Adrenal gland (tissue), 9 donors: ENCODE measurements at regions not wholly inside any gene's neighbourhood (a gene's known extent, or its start where the extent isn't known, plus 50 kb on each side); places are given as distances from the start of the nearest gene placed in this dataset.

ENCODE experiments used
- DNase-seq, 7 donors: peaks; one replicate each; pipeline ENCODE4 v3.0.0-alpha.2; 2019 to 2020
- H3K27ac ChIP-seq, 5 donors: fragments of 200-600 bp; sonication (generic) in 4 of 5; 1 replicate in 3 of 5; 2 replicates in 2 of 5; pipeline versions ENCODE4 v1.5.1 to v1.8.0; 2016 to 2020; ENCODE audit warnings: mild to moderate bottlenecking in 1 of 5
- H3K27me3 ChIP-seq: fragments of 200-600 bp; 2 replicates; pipeline ENCODE4 v1.8.0; 2021
- H3K36me3 ChIP-seq, 2 donors: fragments of 200-600 bp; replicated peaks in 1 of 2; 1 replicate in 1 of 2; 2 replicates in 1 of 2; pipeline versions ENCODE4 v1.5.1 to v1.8.0; 2018 to 2022
- H3K4me1 ChIP-seq, 2 donors: fragments of 200-600 bp; replicated peaks in 1 of 2; 1 replicate in 1 of 2; 2 replicates in 1 of 2; pipeline versions ENCODE4 v1.5.1 to v1.8.0; 2018 to 2021
- H3K4me3 ChIP-seq, 4 donors: fragments of 200-600 bp; sonication (generic) in 3 of 4; one replicate each; pipeline ENCODE4 v1.5.1; 2016 to 2018
- H3K9me3 ChIP-seq, 3 donors: fragments of 200-600 bp; sonication (generic) in 1 of 3; replicated peaks in 1 of 3; 1 replicate in 2 of 3; 2 replicates in 1 of 3; pipeline versions ENCODE4 v1.5.1 to v1.8.0; 2016 to 2021
- POLR2A ChIP-seq, 2 donors: fragments of 450-650 bp; IDR thresholded peaks; one replicate each; pipeline ENCODE4 v1.6.1; 2017; ENCODE audit warnings: antibody characterized with exemption in 2 of 2, mild to moderate bottlenecking in 2 of 2, moderate library complexity in 1 of 2
- WGBS, 4 donors: extraction: QIAGEN DNeasy Blood & Tissue Kit in 2 of 4; methylation state at CpG; one replicate each; pipeline versions ENCODE4 v1.1.5 to v1.1.7; 2013 to 2017; 5-methylcytosine and 5-hydroxymethylcytosine counted together
- intact Hi-C, 2 donors: fragments of 100-400 bp; cut with DNase I; formaldehyde crosslinking; loops; one replicate each; pipeline versions ENCODE4 v1.14.1 to v1.15.0; 2022 to 2023
- TF ChIP-seq, protein P1 (sequence below), 6 experiments: fragments of 450-650 bp in 4 of 6; fragments of 200-600 bp in 2 of 6; sonication (generic) in 1 of 6; IDR thresholded peaks; 1 replicate in 5 of 6; 2 replicates in 1 of 6; pipeline versions ENCODE4 v1.5.1 to v1.8.0; 2016 to 2021; ENCODE audit warnings: antibody characterized with exemption in 6 of 6, mild to moderate bottlenecking in 2 of 6, moderate library complexity in 1 of 6
- donor health status: healthy with polysubstance abuse.
- donor health status: Bipolar disorder and iron deficiency.
- donor health status: DM: yes; HTN: yes; CAD: no.
- donor health status: DM: no; HTN: no; CAD: no.
- donor health status: DM: no; HTN: no; CAD: no.

DNA sequence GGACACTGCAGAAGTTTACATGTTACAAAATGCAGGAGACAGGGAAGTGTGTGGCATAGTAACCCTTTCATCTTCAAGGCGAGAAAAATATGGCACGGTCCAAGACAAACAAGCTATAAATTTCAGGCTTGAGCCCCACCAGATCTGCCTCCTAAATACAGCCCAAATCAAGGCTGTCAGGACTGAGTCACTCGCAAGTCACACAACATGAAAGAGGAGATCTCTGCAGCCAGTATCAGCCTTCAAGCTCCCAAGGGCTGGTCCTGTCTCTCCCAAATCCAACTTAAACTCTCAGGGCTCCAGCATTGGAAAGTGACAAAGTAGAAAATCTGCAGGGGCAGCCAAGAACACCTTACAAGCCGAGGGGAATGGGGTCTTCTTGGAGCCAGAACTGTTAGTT, 106.3 kb upstream of the GATA6 start:
- intact Hi-C loops = no loop called here

GRCh38 chr18:22063672-22064071, 105.7 kb upstream of the GATA6 start:
- 89 to 95% (median 91%) methylated on average over 3 of the region's 3 CpGs for WGBS, 4 donors
- no peak for TF ChIP-seq POLR2A (IDR thresholded peaks at IDR 0.05)
- TF ChIP-seq, protein P1, sequence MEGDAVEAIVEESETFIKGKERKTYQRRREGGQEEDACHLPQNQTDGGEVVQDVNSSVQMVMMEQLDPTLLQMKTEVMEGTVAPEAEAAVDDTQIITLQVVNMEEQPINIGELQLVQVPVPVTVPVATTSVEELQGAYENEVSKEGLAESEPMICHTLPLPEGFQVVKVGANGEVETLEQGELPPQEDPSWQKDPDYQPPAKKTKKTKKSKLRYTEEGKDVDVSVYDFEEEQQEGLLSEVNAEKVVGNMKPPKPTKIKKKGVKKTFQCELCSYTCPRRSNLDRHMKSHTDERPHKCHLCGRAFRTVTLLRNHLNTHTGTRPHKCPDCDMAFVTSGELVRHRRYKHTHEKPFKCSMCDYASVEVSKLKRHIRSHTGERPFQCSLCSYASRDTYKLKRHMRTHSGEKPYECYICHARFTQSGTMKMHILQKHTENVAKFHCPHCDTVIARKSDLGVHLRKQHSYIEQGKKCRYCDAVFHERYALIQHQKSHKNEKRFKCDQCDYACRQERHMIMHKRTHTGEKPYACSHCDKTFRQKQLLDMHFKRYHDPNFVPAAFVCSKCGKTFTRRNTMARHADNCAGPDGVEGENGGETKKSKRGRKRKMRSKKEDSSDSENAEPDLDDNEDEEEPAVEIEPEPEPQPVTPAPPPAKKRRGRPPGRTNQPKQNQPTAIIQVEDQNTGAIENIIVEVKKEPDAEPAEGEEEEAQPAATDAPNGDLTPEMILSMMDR (IDR thresholded peaks at IDR 0.05) = no peak

More for the DNA sequence above, 106.3 kb upstream of the GATA6 start:
- H3K27ac ChIP-seq = peak overlapping the region in 1 of 5 donors; percentile 54
- H3K36me3 ChIP-seq = no peaks in the 10 kb centered on the region
- H3K4me3 ChIP-seq = no peak overlapping the region
- no peaks in the 10 kb centered on the region for H3K9me3 ChIP-seq
- TF ChIP-seq, protein P1 (IDR thresholded peaks at IDR 0.05) = no peak
- no peak for TF ChIP-seq POLR2A (IDR thresholded peaks at IDR 0.05)
- 36 to 47% (median 43%) methylated on average over 4 of the region's 4 CpGs for WGBS, 4 donors
- no peaks in the 10 kb centered on the region for H3K27me3 ChIP-seq
- H3K4me1 ChIP-seq = peaks cover 3 to 12% of the 10 kb centered on the region in 2 donors
- DNase-seq = peak in 6 of 7 donors; percentile 31 to 61 (median 40)

GRCh38 chr18:22064581-22064980, 104.8 kb upstream of the GATA6 start:
- 78 to 94% (median 87%) methylated on average over 6 to 7 of the region's 7 CpGs for WGBS, 4 donors
- Histone ChIP-seq H3K36me3 (no peaks in the 10 kb centered on the region), H3K27me3 (no peaks in the 10 kb centered on the region), H3K4me1 (peaks cover 3 to 8% of the 10 kb centered on the region in 2 donors), H3K9me3 (no peaks in the 10 kb centered on the region), H3K27ac (no peak overlapping the region), H3K4me3 (no peak overlapping the region)
- no peak for DNase-seq
- intact Hi-C loops = no loop called here
- TF ChIP-seq POLR2A (IDR thresholded peaks at IDR 0.05) = no peak
- TF ChIP-seq, protein P1 (IDR thresholded peaks at IDR 0.05) = no peak

More at GRCh38 chr18:22063672-22064071, 105.7 kb upstream of the GATA6 start:
- no peaks in the 10 kb centered on the region for H3K9me3 ChIP-seq
- intact Hi-C loops = no loop called here
- no peak overlapping the region for H3K4me3 ChIP-seq
- H3K27me3 ChIP-seq = no peaks in the 10 kb centered on the region
- DNase-seq = no peak
- no peak overlapping the region for H3K27ac ChIP-seq
- no peaks in the 10 kb centered on the region for H3K36me3 ChIP-seq
- H3K4me1 ChIP-seq = peaks cover 3 to 8% of the 10 kb centered on the region in 2 donors

DNA sequence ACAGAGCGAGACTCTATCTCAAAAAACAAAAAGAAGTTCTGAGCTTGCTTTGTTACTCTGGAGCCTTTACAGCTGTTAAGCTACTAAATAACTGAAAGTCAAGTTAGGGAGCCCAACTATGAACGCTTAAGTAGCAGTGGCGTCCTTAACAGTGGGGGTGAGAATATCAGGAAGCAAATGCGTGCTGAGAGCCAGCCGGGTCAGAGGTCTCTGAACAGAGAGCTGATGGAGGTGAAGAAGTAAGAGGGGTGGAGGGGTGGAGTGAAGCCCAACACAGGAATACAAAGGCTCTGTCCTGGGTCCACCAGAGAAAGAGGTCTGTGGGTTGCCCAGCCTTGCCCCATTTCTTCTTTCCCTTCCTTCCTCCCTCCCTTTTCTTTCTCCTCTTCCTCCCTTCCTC, 104.1 kb upstream of the GATA6 start:
- intact Hi-C loops = no loop called here
- WGBS, 4 donors = 63 to 82% (median 80%) methylated on average over 5 of the region's 5 CpGs

More for the DNA sequence above, 104.1 kb upstream of the GATA6 start:
- Histone ChIP-seq H3K9me3 (no peaks in the 10 kb centered on the region), H3K27ac (no peak overlapping the region), H3K36me3 (no peaks in the 10 kb centered on the region), H3K4me3 (no peak overlapping the region), H3K4me1 (peaks cover 3 to 8% of the 10 kb centered on the region in 2 donors), H3K27me3 (no peaks in the 10 kb centered on the region)
- no peak for TF ChIP-seq POLR2A (IDR thresholded peaks at IDR 0.05)
- TF ChIP-seq, protein P1 (IDR thresholded peaks at IDR 0.05) = no peak
- DNase-seq = no peak
